ENCODE measurements at regions not wholly inside any gene's neighbourhood (a gene's known extent, or its start where the extent isn't known, plus 50 kb on each side); places are given as distances from the start of the nearest gene placed in this dataset.

- TF ChIP-seq, protein P1, sequence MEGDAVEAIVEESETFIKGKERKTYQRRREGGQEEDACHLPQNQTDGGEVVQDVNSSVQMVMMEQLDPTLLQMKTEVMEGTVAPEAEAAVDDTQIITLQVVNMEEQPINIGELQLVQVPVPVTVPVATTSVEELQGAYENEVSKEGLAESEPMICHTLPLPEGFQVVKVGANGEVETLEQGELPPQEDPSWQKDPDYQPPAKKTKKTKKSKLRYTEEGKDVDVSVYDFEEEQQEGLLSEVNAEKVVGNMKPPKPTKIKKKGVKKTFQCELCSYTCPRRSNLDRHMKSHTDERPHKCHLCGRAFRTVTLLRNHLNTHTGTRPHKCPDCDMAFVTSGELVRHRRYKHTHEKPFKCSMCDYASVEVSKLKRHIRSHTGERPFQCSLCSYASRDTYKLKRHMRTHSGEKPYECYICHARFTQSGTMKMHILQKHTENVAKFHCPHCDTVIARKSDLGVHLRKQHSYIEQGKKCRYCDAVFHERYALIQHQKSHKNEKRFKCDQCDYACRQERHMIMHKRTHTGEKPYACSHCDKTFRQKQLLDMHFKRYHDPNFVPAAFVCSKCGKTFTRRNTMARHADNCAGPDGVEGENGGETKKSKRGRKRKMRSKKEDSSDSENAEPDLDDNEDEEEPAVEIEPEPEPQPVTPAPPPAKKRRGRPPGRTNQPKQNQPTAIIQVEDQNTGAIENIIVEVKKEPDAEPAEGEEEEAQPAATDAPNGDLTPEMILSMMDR (conservative IDR thresholded peaks at IDR 0.05; ENCODE audit: low read depth, low read length): no peak
- no peak for TF ChIP-seq EZH2 (IDR thresholded peaks at IDR 0.05; ENCODE audit: borderline replicate concordance, low read depth, low read length, poor library complexity, severe bottlenecking)
These were observed 235.1 kb downstream of the QDPR start for GRCh38 chr4:17276776-17277175.
